GM23338 (cell line): ENCODE measurements at regions not wholly inside any gene's neighbourhood (a gene's known extent, or its start where the extent isn't known, plus 50 kb on each side); places are given as distances from the start of the nearest gene placed in this dataset.

Experiments used
- ATAC-seq: fragments of 200-7000 bp; cut with Tn5 transposase; 3 replicates; pipeline ENCODE4 v1.9.1; 2020
- DNase-seq: peaks from one replicate; pipeline ENCODE4 v3.0.0-alpha.2; 2015; ENCODE audit warnings: low spot score
- H2AFZ ChIP-seq: fragments of 200-600 bp; sonication (generic); 2 replicates; pipeline ENCODE4 v1.8.0; 2016; ENCODE audit warnings: antibody characterized with exemption, mild to moderate bottlenecking, moderate library complexity
- H3F3A ChIP-seq: fragments of 200-600 bp; sonication (generic); replicated peaks from 2 replicates; pipeline ENCODE4 v1.8.0; 2017; ENCODE audit warnings: antibody characterized with exemption, mixed run types, low read depth
- H3K27ac ChIP-seq: fragments of 200-600 bp; sonication (generic); 2 replicates; pipeline ENCODE4 v1.6.1; 2016; ENCODE audit warnings: low read depth
- H3K27me3 ChIP-seq: fragments of 200-600 bp; sonication (generic); 2 replicates; pipeline ENCODE4 v1.8.0; 2016; ENCODE audit warnings: mild to moderate bottlenecking, mixed run types, moderate library complexity; ENCODE audit not compliant: insufficient read depth
- H3K36me3 ChIP-seq: fragments of 200-600 bp; sonication (generic); 2 replicates; pipeline ENCODE4 v1.8.0; 2016; ENCODE audit warnings: mild to moderate bottlenecking; ENCODE audit not compliant: insufficient read depth
- H3K4me1 ChIP-seq: fragments of 200-600 bp; sonication (generic); 2 replicates; pipeline ENCODE4 v1.8.0; 2016; ENCODE audit warnings: mild to moderate bottlenecking, moderate library complexity; ENCODE audit not compliant: insufficient read depth
- H3K4me2 ChIP-seq: fragments of 200-600 bp; sonication (generic); 2 replicates; pipeline ENCODE4 v1.7.1; 2017; ENCODE audit warnings: mixed run types
- H3K4me3 ChIP-seq: fragments of 200-600 bp; sonication (generic); 2 replicates; pipeline ENCODE4 v1.6.1; 2016; ENCODE audit warnings: mixed run types
- H3K79me2 ChIP-seq: fragments of 200-600 bp; sonication (generic); replicated peaks from 2 replicates; pipeline ENCODE4 v1.8.0; 2017; ENCODE audit warnings: mild to moderate bottlenecking; ENCODE audit not compliant: insufficient read depth
- H3K9me2 ChIP-seq: fragments of 200-600 bp; sonication (generic); 2 replicates; pipeline ENCODE4 v1.8.0; 2017; ENCODE audit not compliant: insufficient read depth
- H4K20me1 ChIP-seq: fragments of 200-600 bp; sonication (generic); replicated peaks from 2 replicates; pipeline ENCODE4 v1.8.0; 2017; ENCODE audit warnings: mild to moderate bottlenecking; ENCODE audit not compliant: insufficient read depth
- H3K27ac Mint-ChIP-seq: 2 replicates; pipeline ENCODE4 v1.8.0; 2020; ENCODE audit warnings: inconsistent platforms, mild to moderate bottlenecking, moderate library complexity, mixed read lengths
- H3K27me3 Mint-ChIP-seq: 3 replicates; pipeline ENCODE4 v1.8.0; 2022; ENCODE audit warnings: low read depth, mild to moderate bottlenecking, moderate library complexity, mixed read lengths, inconsistent platforms; ENCODE audit not compliant: insufficient read depth, poor library complexity
- H3K36me3 Mint-ChIP-seq: 3 replicates; pipeline ENCODE4 v1.8.0; 2021; ENCODE audit warnings: low read depth, mild to moderate bottlenecking, inconsistent platforms, moderate library complexity, mixed read lengths
- H3K4me1 Mint-ChIP-seq: 3 replicates; pipeline ENCODE4 v1.8.0; 2020; ENCODE audit warnings: mild to moderate bottlenecking, inconsistent platforms, mixed read lengths
- H3K4me3 Mint-ChIP-seq: 3 replicates; pipeline ENCODE4 v1.8.0; 2021; ENCODE audit warnings: moderate library complexity, mild to moderate bottlenecking, inconsistent platforms, mixed read lengths
- H3K9me3 Mint-ChIP-seq: 3 replicates; pipeline ENCODE4 v1.8.0; 2020; ENCODE audit warnings: moderate library complexity, mild to moderate bottlenecking, inconsistent platforms, mixed read lengths
- CREB1 ChIP-seq: fragments of 250-450 bp; sonication (Bioruptor Pico); IDR thresholded peaks from 2 replicates; pipeline ENCODE4 v1.5.0; 2020; ENCODE audit warnings: low read depth, mild to moderate bottlenecking, moderate library complexity
- CTCF ChIP-seq, 2 experiments: fragments of 200-600 bp in 1 of 2; sonication (generic) in 1 of 2; conservative IDR thresholded peaks; 2 replicates each; pipeline versions ENCODE4 v1.5.1 to v1.6.1; 2016 to 2017; ENCODE audit warnings: antibody characterized with exemption in 2 of 2, low read depth in 2 of 2, mild to moderate bottlenecking in 2 of 2, moderate library complexity in 1 of 2
- EZH2phosphoT487 ChIP-seq: fragments of 200-600 bp; sonication (generic); IDR thresholded peaks from one replicate; pipeline ENCODE4 v1.8.1; 2018; ENCODE audit warnings: antibody characterized with exemption; ENCODE audit not compliant: unreplicated experiment
- JUNB ChIP-seq: IDR thresholded peaks from one replicate; pipeline ENCODE4 v1.6.1; 2016; ENCODE audit warnings: antibody characterized with exemption; ENCODE audit not compliant: unreplicated experiment
- NANOG ChIP-seq: IDR thresholded peaks from 2 replicates; pipeline ENCODE4 v1.6.1; 2016; ENCODE audit warnings: antibody characterized with exemption, borderline replicate concordance
- POLR2AphosphoS5 ChIP-seq: IDR thresholded peaks from 2 replicates; pipeline ENCODE4 v1.6.1; 2016; ENCODE audit warnings: antibody characterized with exemption, low read depth
- STAT1 ChIP-seq: IDR thresholded peaks from one replicate; pipeline ENCODE4 v1.6.1; 2016; ENCODE audit warnings: antibody characterized with exemption; ENCODE audit not compliant: unreplicated experiment
- ZNF114 ChIP-seq: fragments of 250-450 bp; sonication (Bioruptor Pico); IDR thresholded peaks from 2 replicates; pipeline ENCODE4 v1.5.0; 2020; ENCODE audit warnings: mild to moderate bottlenecking, moderate library complexity
- ZNF331 ChIP-seq: fragments of 250-450 bp; sonication (Bioruptor Pico); IDR thresholded peaks from 2 replicates; pipeline ENCODE4 v1.5.0; 2020; ENCODE audit warnings: low read depth, mild to moderate bottlenecking, moderate library complexity
- TF ChIP-seq, protein P1 (sequence below): fragments of 250-450 bp; sonication (Bioruptor Pico); IDR thresholded peaks from 2 replicates; pipeline ENCODE4 v1.5.0; 2020; ENCODE audit warnings: mild to moderate bottlenecking, moderate library complexity

DNA sequence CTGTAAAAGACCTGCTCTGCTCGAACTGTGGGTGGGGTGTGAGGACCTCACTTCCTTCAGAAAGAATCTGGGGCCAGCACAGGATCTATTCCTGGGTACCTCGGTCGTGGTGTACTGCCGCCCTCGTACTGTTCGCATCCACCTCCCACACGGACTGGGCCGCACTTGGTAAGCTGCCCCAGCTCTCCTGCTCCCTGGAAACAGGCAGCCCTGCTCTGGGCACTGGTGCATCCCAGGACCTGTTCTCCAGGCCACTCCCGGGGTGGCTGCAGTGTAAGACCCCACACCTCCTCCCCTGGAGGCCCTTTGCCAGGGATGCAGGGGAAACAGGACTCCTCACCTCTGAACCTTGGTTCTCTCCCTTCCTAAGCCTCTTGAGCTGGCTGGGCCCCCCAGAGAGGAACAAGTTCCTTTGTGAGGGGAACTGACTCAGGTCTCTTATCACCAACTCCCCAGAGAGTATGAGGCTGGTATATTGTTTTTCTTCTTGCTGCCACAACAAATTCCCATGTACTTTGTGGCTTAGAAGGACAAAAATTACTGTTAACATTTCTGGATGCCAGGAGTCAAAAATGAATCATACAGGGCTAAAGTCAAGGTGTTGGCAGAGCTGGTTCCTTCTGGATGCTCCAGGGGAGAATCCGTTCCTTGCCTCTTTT is 276.5 kb downstream of the NUAK1 start:
- no peaks in the 10 kb centered on the region for H4K20me1 ChIP-seq
- Mint-ChIP-seq H3K27me3 (peaks cover 2% of the 10 kb centered on the region), H3K4me1 (peaks cover 11% of the 10 kb centered on the region), H3K27ac (no peak overlapping the region), H3K4me3 (no peak overlapping the region), H3K36me3 (no peaks in the 10 kb centered on the region), H3K9me3 (no peaks in the 10 kb centered on the region)
- no peak overlapping the region for H3K27ac ChIP-seq
- H2AFZ ChIP-seq = no peak overlapping the region
- DNase-seq (no peak), ATAC-seq (no peak)
- H3K4me3 ChIP-seq = no peak overlapping the region
- no peaks in the 10 kb centered on the region; the same call in 1 of the 2 replicates for H3K4me1 ChIP-seq
- no peak overlapping the region for H3K4me2 ChIP-seq
- peaks cover 22% of the 10 kb centered on the region; the same call in 1 of the 2 replicates for H3K9me2 ChIP-seq
- TF ChIP-seq NANOG (no peak), POLR2AphosphoS5 (no peak)
- TF ChIP-seq, protein P1, sequence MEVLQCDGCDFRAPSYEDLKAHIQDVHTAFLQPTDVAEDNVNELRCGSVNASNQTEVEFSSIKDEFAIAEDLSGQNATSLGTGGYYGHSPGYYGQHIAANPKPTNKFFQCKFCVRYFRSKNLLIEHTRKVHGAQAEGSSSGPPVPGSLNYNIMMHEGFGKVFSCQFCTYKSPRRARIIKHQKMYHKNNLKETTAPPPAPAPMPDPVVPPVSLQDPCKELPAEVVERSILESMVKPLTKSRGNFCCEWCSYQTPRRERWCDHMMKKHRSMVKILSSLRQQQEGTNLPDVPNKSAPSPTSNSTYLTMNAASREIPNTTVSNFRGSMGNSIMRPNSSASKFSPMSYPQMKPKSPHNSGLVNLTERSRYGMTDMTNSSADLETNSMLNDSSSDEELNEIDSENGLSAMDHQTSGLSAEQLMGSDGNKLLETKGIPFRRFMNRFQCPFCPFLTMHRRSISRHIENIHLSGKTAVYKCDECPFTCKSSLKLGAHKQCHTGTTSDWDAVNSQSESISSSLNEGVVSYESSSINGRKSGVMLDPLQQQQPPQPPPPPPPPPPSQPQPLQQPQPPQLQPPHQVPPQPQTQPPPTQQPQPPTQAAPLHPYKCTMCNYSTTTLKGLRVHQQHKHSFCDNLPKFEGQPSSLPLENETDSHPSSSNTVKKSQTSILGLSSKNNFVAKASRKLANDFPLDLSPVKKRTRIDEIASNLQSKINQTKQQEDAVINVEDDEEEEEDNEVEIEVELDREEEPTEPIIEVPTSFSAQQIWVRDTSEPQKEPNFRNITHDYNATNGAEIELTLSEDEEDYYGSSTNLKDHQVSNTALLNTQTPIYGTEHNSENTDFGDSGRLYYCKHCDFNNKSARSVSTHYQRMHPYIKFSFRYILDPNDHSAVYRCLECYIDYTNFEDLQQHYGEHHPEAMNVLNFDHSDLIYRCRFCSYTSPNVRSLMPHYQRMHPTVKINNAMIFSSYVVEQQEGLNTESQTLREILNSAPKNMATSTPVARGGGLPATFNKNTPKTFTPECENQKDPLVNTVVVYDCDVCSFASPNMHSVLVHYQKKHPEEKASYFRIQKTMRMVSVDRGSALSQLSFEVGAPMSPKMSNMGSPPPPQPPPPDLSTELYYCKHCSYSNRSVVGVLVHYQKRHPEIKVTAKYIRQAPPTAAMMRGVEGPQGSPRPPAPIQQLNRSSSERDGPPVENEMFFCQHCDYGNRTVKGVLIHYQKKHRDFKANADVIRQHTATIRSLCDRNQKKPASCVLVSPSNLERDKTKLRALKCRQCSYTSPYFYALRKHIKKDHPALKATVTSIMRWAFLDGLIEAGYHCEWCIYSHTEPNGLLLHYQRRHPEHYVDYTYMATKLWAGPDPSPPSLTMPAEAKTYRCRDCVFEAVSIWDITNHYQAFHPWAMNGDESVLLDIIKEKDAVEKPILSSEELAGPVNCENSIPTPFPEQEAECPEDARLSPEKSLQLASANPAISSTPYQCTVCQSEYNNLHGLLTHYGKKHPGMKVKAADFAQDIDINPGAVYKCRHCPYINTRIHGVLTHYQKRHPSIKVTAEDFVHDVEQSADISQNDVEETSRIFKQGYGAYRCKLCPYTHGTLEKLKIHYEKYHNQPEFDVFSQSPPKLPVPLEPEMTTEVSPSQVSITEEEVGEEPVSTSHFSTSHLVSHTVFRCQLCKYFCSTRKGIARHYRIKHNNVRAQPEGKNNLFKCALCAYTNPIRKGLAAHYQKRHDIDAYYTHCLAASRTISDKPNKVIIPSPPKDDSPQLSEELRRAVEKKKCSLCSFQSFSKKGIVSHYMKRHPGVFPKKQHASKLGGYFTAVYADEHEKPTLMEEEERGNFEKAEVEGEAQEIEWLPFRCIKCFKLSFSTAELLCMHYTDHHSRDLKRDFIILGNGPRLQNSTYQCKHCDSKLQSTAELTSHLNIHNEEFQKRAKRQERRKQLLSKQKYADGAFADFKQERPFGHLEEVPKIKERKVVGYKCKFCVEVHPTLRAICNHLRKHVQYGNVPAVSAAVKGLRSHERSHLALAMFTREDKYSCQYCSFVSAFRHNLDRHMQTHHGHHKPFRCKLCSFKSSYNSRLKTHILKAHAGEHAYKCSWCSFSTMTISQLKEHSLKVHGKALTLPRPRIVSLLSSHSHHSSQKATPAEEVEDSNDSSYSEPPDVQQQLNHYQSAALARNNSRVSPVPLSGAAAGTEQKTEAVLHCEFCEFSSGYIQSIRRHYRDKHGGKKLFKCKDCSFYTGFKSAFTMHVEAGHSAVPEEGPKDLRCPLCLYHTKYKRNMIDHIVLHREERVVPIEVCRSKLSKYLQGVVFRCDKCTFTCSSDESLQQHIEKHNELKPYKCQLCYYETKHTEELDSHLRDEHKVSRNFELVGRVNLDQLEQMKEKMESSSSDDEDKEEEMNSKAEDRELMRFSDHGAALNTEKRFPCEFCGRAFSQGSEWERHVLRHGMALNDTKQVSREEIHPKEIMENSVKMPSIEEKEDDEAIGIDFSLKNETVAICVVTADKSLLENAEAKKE (CRISPR knock-in tag) = no peak
- no peaks in the 10 kb centered on the region for H3K27me3 ChIP-seq
- H3K79me2 ChIP-seq = no peaks in the 10 kb centered on the region
- no peaks in the 10 kb centered on the region for H3F3A ChIP-seq
- H3K36me3 ChIP-seq = no peaks in the 10 kb centered on the region

DNA sequence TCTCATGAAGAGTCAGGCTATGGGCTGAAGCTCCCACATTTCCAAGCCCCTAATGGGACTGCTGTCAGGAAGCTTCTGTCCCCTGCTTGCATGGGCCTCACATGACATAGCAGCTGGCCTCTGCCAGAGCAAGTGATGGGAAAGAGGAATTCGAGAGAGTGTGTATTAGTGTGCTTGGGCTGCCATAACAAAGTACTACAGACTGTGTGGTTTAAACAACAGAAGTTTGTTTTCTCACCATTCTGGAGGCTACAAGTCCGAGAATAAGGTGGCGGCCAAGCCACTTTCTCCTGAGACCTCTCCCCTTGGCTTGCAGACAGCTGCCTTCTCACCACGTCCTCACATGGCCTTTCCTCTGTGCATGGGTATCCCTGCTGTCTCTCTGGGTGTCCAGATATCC is 274.4 kb downstream of the NUAK1 start:
- Histone ChIP-seq H3K79me2 (no peaks in the 10 kb centered on the region), H2AFZ (no peak overlapping the region), H3K4me3 (no peak overlapping the region), H3K36me3 (no peaks in the 10 kb centered on the region), H3K4me2 (no peak overlapping the region), H3K4me1 (no peaks in the 10 kb centered on the region; the same call in 1 of the 2 replicates), H3K27ac (no peak overlapping the region), H3F3A (no peaks in the 10 kb centered on the region), H4K20me1 (no peaks in the 10 kb centered on the region), H3K9me2 (peaks cover 10% of the 10 kb centered on the region; the same call in 1 of the 2 replicates), H3K27me3 (no peaks in the 10 kb centered on the region)
- no peaks in the 10 kb centered on the region for H3K36me3 Mint-ChIP-seq
- peaks cover 2% of the 10 kb centered on the region for H3K27me3 Mint-ChIP-seq
- H3K4me3 Mint-ChIP-seq = no peak overlapping the region
- peaks cover 11% of the 10 kb centered on the region for H3K4me1 Mint-ChIP-seq
- DNase-seq = no peak
- no peak for ATAC-seq
- no peak overlapping the region for H3K27ac Mint-ChIP-seq
- no peaks in the 10 kb centered on the region for H3K9me3 Mint-ChIP-seq
- no peak for TF ChIP-seq JUNB
- TF ChIP-seq CREB1 (CRISPR knock-in tag) = no peak
- no peak for TF ChIP-seq EZH2phosphoT487
- no peak for TF ChIP-seq ZNF331 (CRISPR knock-in tag)
- TF ChIP-seq NANOG = no peak
- TF ChIP-seq STAT1 = no peak
- no peak for TF ChIP-seq CTCF (conservative IDR thresholded peaks at IDR 0.05; ENCODE audit: low read depth in 2 of 2)
- TF ChIP-seq ZNF114 = no peak
